Endothelial cell of umbilical vein (primary cell): ENCODE measurements at regions not wholly inside any gene's neighbourhood (a gene's known extent, or its start where the extent isn't known, plus 50 kb on each side); places are given as distances from the start of the nearest gene placed in this dataset.

Experiments used
- BruUV-seq: library from RNA; stranded (reverse); fragments of 400-500 nt; replicated peaks from 2 replicates; lab custom pipeline; 2021; lab: Mats Ljungman, UMichigan
- CTCF ChIA-PET: fragments of 300-600, 350-600 bp; sonication (Branson Sonifier 250); formaldehyde crosslinking; loops from one replicate; lab custom pipeline; 2021; ENCODE audit warnings: antibody characterized with exemption, inconsistent platforms; lab: Charles Lee
- POLR2A ChIA-PET: fragments of 300-600, 350-600 bp; sonication (Branson Sonifier 250); formaldehyde crosslinking; loops from one replicate; lab custom pipeline; 2021; ENCODE audit warnings: antibody characterized with exemption, inconsistent platforms; lab: Charles Lee
- DNase-seq: peaks from one replicate; pipeline ENCODE4 v3.0.0-alpha.2; 2011; ENCODE audit warnings: low read depth, low spot score
- FAIRE-seq: peaks from 2 replicates; lab custom pipeline; 2011; peaks lifted over from hg19 to GRCh38; lab: Jason Lieb, UNC
- H2AFZ ChIP-seq: 2 replicates; pipeline ENCODE4 v1.6.0; 2012; ENCODE audit warnings: low read depth, low read length, control low read depth, inconsistent platforms
- H3K27ac ChIP-seq: 2 replicates; pipeline ENCODE4 v1.5.1; 2011; ENCODE audit warnings: low read depth, mild to moderate bottlenecking, control low read depth, low read length, moderate library complexity; ENCODE audit not compliant: insufficient read depth
- H3K27me3 ChIP-seq, 2 experiments: 2 replicates each; pipeline versions ENCODE4 v1.6.0 to v1.6.1; 2011; ENCODE audit warnings: low read length in 2 of 2, mixed read lengths in 1 of 2; ENCODE audit not compliant: control insufficient read depth in 2 of 2, insufficient read depth in 2 of 2
- H3K36me3 ChIP-seq, 2 experiments: 2 replicates in 1 of 2; 3 replicates in 1 of 2; pipeline ENCODE4 v1.5.1; 2011; ENCODE audit warnings: low read length in 2 of 2, mild to moderate bottlenecking in 1 of 2, moderate library complexity in 1 of 2; ENCODE audit not compliant: control insufficient read depth in 2 of 2, insufficient read depth in 2 of 2; ENCODE audit errors: extremely low read depth in 1 of 2
- H3K4me1 ChIP-seq: 3 replicates; pipeline ENCODE4 v1.5.1; 2011; ENCODE audit warnings: mild to moderate bottlenecking, low read length; ENCODE audit not compliant: control insufficient read depth, insufficient read depth; ENCODE audit errors: extremely low read depth
- H3K4me2 ChIP-seq: 2 replicates; pipeline ENCODE4 v1.6.1; 2011; ENCODE audit warnings: low read length, control low read depth, mixed read lengths; ENCODE audit not compliant: insufficient read depth
- H3K4me3 ChIP-seq, 3 experiments: fragments of 200-600 bp in 1 of 3; sonication (generic), shearing (Covaris generic) in 1 of 3; replicated peaks in 1 of 3; 2 replicates each; pipeline ENCODE4 v1.5.1; 2011 to 2016; ENCODE audit warnings: control low read depth in 3 of 3, low read length in 3 of 3, mild to moderate bottlenecking in 2 of 3, inconsistent platforms in 1 of 3, low read depth in 1 of 3, moderate library complexity in 1 of 3; ENCODE audit not compliant: insufficient read depth in 1 of 3
- H3K79me2 ChIP-seq: 2 replicates; pipeline ENCODE4 v1.6.0; 2012; ENCODE audit warnings: low read length, inconsistent platforms; ENCODE audit not compliant: control insufficient read depth, insufficient read depth
- H3K9ac ChIP-seq: replicated peaks from 2 replicates; pipeline ENCODE3; 2011; ENCODE audit warnings: low read length, control low read depth; ENCODE audit not compliant: insufficient read depth; ENCODE audit errors: extremely low read depth
- H3K9me1 ChIP-seq: replicated peaks from 3 replicates; pipeline ENCODE4 v1.6.0; 2011; ENCODE audit warnings: mild to moderate bottlenecking, low read length; ENCODE audit not compliant: control insufficient read depth, insufficient read depth; ENCODE audit errors: extremely low read depth
- H3K9me3 ChIP-seq: replicated peaks from 2 replicates; pipeline ENCODE4 v1.5.1; 2012; ENCODE audit warnings: low read length, inconsistent platforms; ENCODE audit not compliant: control insufficient read depth, insufficient read depth
- H4K20me1 ChIP-seq: replicated peaks from 2 replicates; pipeline ENCODE3; 2011; ENCODE audit warnings: mild to moderate bottlenecking, low read length; ENCODE audit not compliant: control insufficient read depth, insufficient read depth; ENCODE audit errors: extremely low read depth
- EZH2 ChIP-seq: IDR thresholded peaks from 2 replicates; pipeline ENCODE4 v1.6.1; 2012; ENCODE audit warnings: borderline replicate concordance, low read depth, mild to moderate bottlenecking, moderate library complexity, low read length, inconsistent platforms; ENCODE audit not compliant: severe bottlenecking
- FOS ChIP-seq: IDR thresholded peaks from 2 replicates; pipeline ENCODE4 v1.6.1; 2011; ENCODE audit warnings: mild to moderate bottlenecking, low read length, moderate library complexity, borderline replicate concordance; ENCODE audit not compliant: insufficient read depth
- GATA2 ChIP-seq: IDR thresholded peaks from 2 replicates; pipeline ENCODE4 v1.7.0; 2011; ENCODE audit warnings: low read depth, mild to moderate bottlenecking, moderate library complexity, mixed read lengths, low read length; ENCODE audit not compliant: insufficient read length, insufficient read depth
- JUN ChIP-seq: IDR thresholded peaks from 2 replicates; pipeline ENCODE4 v1.6.1; 2011; ENCODE audit warnings: borderline replicate concordance, low read depth; ENCODE audit not compliant: insufficient read length, insufficient read depth
- MYC ChIP-seq: IDR thresholded peaks from one replicate; pipeline ENCODE4 v1.6.1; 2011; ENCODE audit warnings: mild to moderate bottlenecking, low read depth, low read length
- POLR2A ChIP-seq: IDR thresholded peaks from 2 replicates; pipeline ENCODE4 v1.6.1; 2012; ENCODE audit warnings: low read depth, mild to moderate bottlenecking, control low read depth, low read length
- POLR2AphosphoS5 ChIP-seq: IDR thresholded peaks from 2 replicates; pipeline ENCODE4 v1.6.1; 2012; ENCODE audit warnings: low read depth, mild to moderate bottlenecking, control low read depth, low read length, moderate library complexity; ENCODE audit not compliant: insufficient read depth
- dilution Hi-C: fragments of 300-500 bp; cut with MboI; formaldehyde crosslinking; loops from one replicate; pipeline ENCODE4 v1.15.0; 2019; ENCODE audit warnings: low sequenced_read_pairs; ENCODE audit not compliant: extremely low pct_ligation_motif_present
- intact Hi-C: fragments of 100-400 bp; cut with micrococcal nuclease; formaldehyde crosslinking; loops from one replicate; pipeline ENCODE4 v1.10.0; 2022
- TF ChIP-seq, protein P1 (sequence below): IDR thresholded peaks from 2 replicates; pipeline ENCODE4 v1.6.1; 2011; ENCODE audit not compliant: insufficient read depth, insufficient read length
- TF ChIP-seq, protein P2 (sequence below), 2 donors: IDR thresholded peaks; 1 replicate in 1 of 2; 2 replicates in 1 of 2; pipeline ENCODE4 v1.5.1; 2011; ENCODE audit warnings: low read length in 2 of 2, mild to moderate bottlenecking in 2 of 2, moderate library complexity in 2 of 2, control low read depth in 1 of 2, inconsistent platforms in 1 of 2, low read depth in 1 of 2; ENCODE audit not compliant: insufficient read depth in 1 of 2; ENCODE audit errors: extremely low read depth in 1 of 2

DNA sequence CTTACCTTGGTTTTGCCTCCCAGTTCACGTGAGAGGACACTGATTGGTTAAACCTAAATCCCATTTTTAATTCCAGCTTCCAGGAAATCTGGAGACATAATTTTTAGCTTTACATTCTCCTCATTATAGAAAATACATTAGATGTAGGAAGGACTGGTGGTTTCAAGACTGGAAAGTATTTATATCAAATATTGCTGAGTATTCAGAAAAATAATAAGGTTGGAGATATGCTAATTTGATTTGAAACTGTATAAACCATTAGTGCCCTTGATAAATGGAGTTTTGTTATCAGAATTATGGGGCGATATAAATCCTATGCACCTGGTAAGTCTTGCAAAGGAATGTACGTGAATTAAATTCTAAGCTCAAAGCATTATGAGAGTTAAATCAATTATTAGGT, 218.0 kb upstream of the ADGRL4 start:
- H2AFZ ChIP-seq, result no peak overlapping the region
- no peak overlapping the region for H3K27ac ChIP-seq
- no peak for DNase-seq
- CTCF ChIA-PET, result interaction anchor here (0.8 kb wide), 1 partner anchor 10 kb away, joined by 3 read pairs; no protein-coding TSS in a partner anchor
- H3K9me1 ChIP-seq, result no peaks in the 10 kb centered on the region
- no peaks in the 10 kb centered on the region for H3K4me1 ChIP-seq
- no peak overlapping the region for H3K4me3 ChIP-seq
- no peak for FAIRE-seq
- H3K4me2 ChIP-seq, result no peak overlapping the region
- no TSS peak for BruUV-seq
- no peaks in the 10 kb centered on the region for H3K79me2 ChIP-seq
- intact Hi-C loops (no loop called here), dilution Hi-C loops (no loop called here)
- POLR2A ChIA-PET, result no interaction called here
- TF ChIP-seq EZH2 (no peak), POLR2AphosphoS5 (no peak), GATA2 (no peak), POLR2A (no peak), JUN (no peak)
- TF ChIP-seq, protein P1, sequence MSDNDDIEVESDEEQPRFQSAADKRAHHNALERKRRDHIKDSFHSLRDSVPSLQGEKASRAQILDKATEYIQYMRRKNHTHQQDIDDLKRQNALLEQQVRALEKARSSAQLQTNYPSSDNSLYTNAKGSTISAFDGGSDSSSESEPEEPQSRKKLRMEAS, result no peak
- TF ChIP-seq, protein P2, sequence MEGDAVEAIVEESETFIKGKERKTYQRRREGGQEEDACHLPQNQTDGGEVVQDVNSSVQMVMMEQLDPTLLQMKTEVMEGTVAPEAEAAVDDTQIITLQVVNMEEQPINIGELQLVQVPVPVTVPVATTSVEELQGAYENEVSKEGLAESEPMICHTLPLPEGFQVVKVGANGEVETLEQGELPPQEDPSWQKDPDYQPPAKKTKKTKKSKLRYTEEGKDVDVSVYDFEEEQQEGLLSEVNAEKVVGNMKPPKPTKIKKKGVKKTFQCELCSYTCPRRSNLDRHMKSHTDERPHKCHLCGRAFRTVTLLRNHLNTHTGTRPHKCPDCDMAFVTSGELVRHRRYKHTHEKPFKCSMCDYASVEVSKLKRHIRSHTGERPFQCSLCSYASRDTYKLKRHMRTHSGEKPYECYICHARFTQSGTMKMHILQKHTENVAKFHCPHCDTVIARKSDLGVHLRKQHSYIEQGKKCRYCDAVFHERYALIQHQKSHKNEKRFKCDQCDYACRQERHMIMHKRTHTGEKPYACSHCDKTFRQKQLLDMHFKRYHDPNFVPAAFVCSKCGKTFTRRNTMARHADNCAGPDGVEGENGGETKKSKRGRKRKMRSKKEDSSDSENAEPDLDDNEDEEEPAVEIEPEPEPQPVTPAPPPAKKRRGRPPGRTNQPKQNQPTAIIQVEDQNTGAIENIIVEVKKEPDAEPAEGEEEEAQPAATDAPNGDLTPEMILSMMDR (IDR thresholded peaks at IDR 0.05; ENCODE audit: extremely low read depth in 1 of 2, insufficient read depth in 1 of 2, low read depth in 1 of 2, low read length in 2 of 2), result no peak
- no peaks in the 10 kb centered on the region for H4K20me1 ChIP-seq
- H3K27me3 ChIP-seq, result no peaks in the 10 kb centered on the region
- no peaks in the 10 kb centered on the region for H3K9me3 ChIP-seq
- H3K36me3 ChIP-seq, result no peaks in the 10 kb centered on the region
- no peak overlapping the region for H3K9ac ChIP-seq

DNA sequence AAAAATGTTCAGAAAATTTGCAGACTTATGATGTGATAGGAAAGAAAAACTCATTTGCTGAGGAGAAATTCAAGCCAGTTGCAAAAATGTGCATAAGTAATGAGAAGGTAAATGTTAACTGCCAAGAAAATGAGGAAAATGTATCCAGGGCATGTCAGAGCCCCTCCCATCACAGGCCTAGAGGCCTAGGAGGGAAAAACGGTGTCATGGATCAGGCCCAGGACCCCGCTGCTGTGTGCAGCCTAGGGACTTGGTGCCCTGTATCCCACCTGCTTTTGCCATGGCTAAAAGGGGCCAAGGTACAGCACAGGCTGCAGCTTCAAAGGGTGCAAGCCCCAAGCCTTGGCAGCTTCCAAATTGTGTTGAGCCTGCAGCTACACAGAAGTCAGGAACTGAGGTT, 214.0 kb upstream of the ADGRL4 start:
- Histone ChIP-seq H3K9ac (no peak overlapping the region), H3K9me3 (no peaks in the 10 kb centered on the region), H3K36me3 (no peaks in the 10 kb centered on the region), H3K9me1 (no peaks in the 10 kb centered on the region), H2AFZ (no peak overlapping the region), H4K20me1 (no peaks in the 10 kb centered on the region), H3K4me3 (no peak overlapping the region), H3K27me3 (no peaks in the 10 kb centered on the region), H3K27ac (no peak overlapping the region), H3K4me2 (no peak overlapping the region), H3K79me2 (no peaks in the 10 kb centered on the region), H3K4me1 (no peaks in the 10 kb centered on the region)
- CTCF ChIA-PET, result no interaction called here
- dilution Hi-C loops, result no loop called here
- FAIRE-seq, result no peak
- BruUV-seq, result no TSS peak
- DNase-seq, result no peak
- intact Hi-C loops, result no loop called here
- TF ChIP-seq JUN (no peak), MYC (no peak), EZH2 (no peak), FOS (no peak), POLR2A (no peak)
- TF ChIP-seq, protein P2 (IDR thresholded peaks at IDR 0.05; ENCODE audit: extremely low read depth in 1 of 2, insufficient read depth in 1 of 2, low read depth in 1 of 2, low read length in 2 of 2), result no peak
- POLR2A ChIA-PET, result no interaction called here
